Osteocyte (in vitro differentiated cells): ENCODE measurements at regions not wholly inside any gene's neighbourhood (a gene's known extent, or its start where the extent isn't known, plus 50 kb on each side); places are given as distances from the start of the nearest gene placed in this dataset.

Source experiments
- DNase-seq: peaks from one replicate; pipeline ENCODE4 v3.0.0; 2021; ENCODE audit warnings: mixed read lengths; ENCODE audit not compliant: unreplicated experiment; ENCODE audit errors: extremely low spot score
- H3K27ac Mint-ChIP-seq: one replicate; pipeline ENCODE4 v1.8.0; 2021; ENCODE audit warnings: mild to moderate bottlenecking, mixed read lengths; ENCODE audit not compliant: unreplicated experiment
- H3K27me3 Mint-ChIP-seq: one replicate; pipeline ENCODE4 v1.8.0; 2021; ENCODE audit warnings: mixed read lengths; ENCODE audit not compliant: unreplicated experiment
- H3K36me3 Mint-ChIP-seq: one replicate; pipeline ENCODE4 v1.8.0; 2021; ENCODE audit warnings: mixed read lengths; ENCODE audit not compliant: unreplicated experiment
- H3K4me1 Mint-ChIP-seq: one replicate; pipeline ENCODE4 v1.8.0; 2021; ENCODE audit warnings: mixed read lengths; ENCODE audit not compliant: unreplicated experiment
- H3K4me3 Mint-ChIP-seq: one replicate; pipeline ENCODE4 v1.8.0; 2021; ENCODE audit warnings: mild to moderate bottlenecking, moderate library complexity, mixed read lengths; ENCODE audit not compliant: unreplicated experiment
- H3K9me3 Mint-ChIP-seq: one replicate; pipeline ENCODE4 v1.8.0; 2021; ENCODE audit warnings: mixed read lengths; ENCODE audit not compliant: unreplicated experiment
- CTCF ChIP-seq: fragments of 200-600 bp; sonication (generic); IDR thresholded peaks from 2 replicates; pipeline ENCODE4 v1.5.0; 2021; ENCODE audit warnings: antibody characterized with exemption, mild to moderate bottlenecking, moderate library complexity

- H3K27me3 Mint-ChIP-seq, result no peaks in the 10 kb centered on the region
- H3K4me3 Mint-ChIP-seq, result no peak overlapping the region
- H3K36me3 Mint-ChIP-seq, result no peaks in the 10 kb centered on the region
- peaks cover 26% of the 10 kb centered on the region for H3K9me3 Mint-ChIP-seq
- no peak overlapping the region for H3K27ac Mint-ChIP-seq
- no peak for TF ChIP-seq CTCF
- peak; percentile 82 for DNase-seq
- no peaks in the 10 kb centered on the region for H3K4me1 Mint-ChIP-seq
Measured at GRCh38 chr2:239715202-239715601, 309.9 kb downstream of the NDUFA10 start.

GRCh38 chr2:239714116-239714515, 311.0 kb downstream of the NDUFA10 start:
- Mint-ChIP-seq H3K9me3 (peaks cover 26% of the 10 kb centered on the region), H3K4me3 (no peak overlapping the region), H3K36me3 (no peaks in the 10 kb centered on the region), H3K27ac (no peak overlapping the region), H3K4me1 (no peaks in the 10 kb centered on the region), H3K27me3 (no peaks in the 10 kb centered on the region)
- peak; percentile 44 for DNase-seq
- no peak for TF ChIP-seq CTCF

GRCh38 chr2:239712755-239713154, 311.9 kb upstream of the HDAC4 start:
- no peaks in the 10 kb centered on the region for H3K27me3 Mint-ChIP-seq
- TF ChIP-seq CTCF, result no peak
- no peaks in the 10 kb centered on the region for H3K4me1 Mint-ChIP-seq
- H3K4me3 Mint-ChIP-seq, result no peak overlapping the region
- peak; percentile 27 for DNase-seq
- H3K27ac Mint-ChIP-seq, result no peak overlapping the region
- H3K9me3 Mint-ChIP-seq, result peaks cover 26% of the 10 kb centered on the region
- no peaks in the 10 kb centered on the region for H3K36me3 Mint-ChIP-seq

- Mint-ChIP-seq H3K9me3 (peaks cover 26% of the 10 kb centered on the region), H3K36me3 (no peaks in the 10 kb centered on the region), H3K4me3 (no peak overlapping the region), H3K27ac (no peak overlapping the region), H3K27me3 (no peaks in the 10 kb centered on the region), H3K4me1 (no peaks in the 10 kb centered on the region)
- DNase-seq, result no peak
- TF ChIP-seq CTCF, result no peak
Measured at GRCh38 chr2:239711911-239712570, 311.2 kb upstream of the HDAC4 start.

- H3K9me3 Mint-ChIP-seq, result peaks cover 26% of the 10 kb centered on the region
- no peak overlapping the region for H3K27ac Mint-ChIP-seq
- TF ChIP-seq CTCF, result no peak
- no peaks in the 10 kb centered on the region for H3K27me3 Mint-ChIP-seq
- no peak for DNase-seq
- H3K36me3 Mint-ChIP-seq, result no peaks in the 10 kb centered on the region
- no peak overlapping the region for H3K4me3 Mint-ChIP-seq
- no peaks in the 10 kb centered on the region for H3K4me1 Mint-ChIP-seq
Measured at GRCh38 chr2:239710953-239711861, 310.4 kb upstream of the HDAC4 start.
